ENCODE measurements at regions not wholly inside any gene's neighbourhood (a gene's known extent, or its start where the extent isn't known, plus 50 kb on each side); places are given as distances from the start of the nearest gene placed in this dataset.

- Histone ChIP-seq H3K4me3 (replicated peaks in 1 of 2; ENCODE audit: low read depth in 1 of 2, low read length in 2 of 2) (no peak overlapping the region), H3K27ac (ENCODE audit: low read depth, low read length) (no peak overlapping the region), H3K9me2 (ENCODE audit: insufficient read depth) (no peaks in the 10 kb centered on the region), H3K27me3 (ENCODE audit: insufficient read depth, low read length) (no peaks in the 10 kb centered on the region), H3K9ac (ENCODE audit: low read length) (no peak overlapping the region), H2AFZ (ENCODE audit: low read depth, low read length, poor library complexity, severe bottlenecking) (peak overlapping the region; percentile 77), H3K79me2 (ENCODE audit: insufficient read depth, low read length) (no peaks in the 10 kb centered on the region), H3K4me1 (ENCODE audit: control insufficient read depth in 1 of 2, insufficient read depth in 2 of 2, low read length in 2 of 2) (peaks cover 10 to 17% of the 10 kb centered on the region in 2 experiments), H4K20me1 (ENCODE audit: insufficient read depth) (no peaks in the 10 kb centered on the region), H3K4me2 (ENCODE audit: low read length) (peak overlapping the region; percentile 31), H3K36me3 (ENCODE audit: control insufficient read depth in 1 of 2, insufficient read depth in 2 of 2, low read length in 2 of 2) (no peaks in the 10 kb centered on the region), H3K9me3 (ENCODE audit: control insufficient read depth in 1 of 2, insufficient read depth in 1 of 2, low read depth in 1 of 2, low read length in 2 of 2) (no peaks in the 10 kb centered on the region)
- peak; percentile 11 for TF ChIP-seq TCF7L2 (IDR thresholded peaks at IDR 0.05; ENCODE audit: borderline replicate concordance, extremely low read depth, insufficient read depth, insufficient read length)
- TF ChIP-seq EZH2 (IDR thresholded peaks at IDR 0.05), result no peak
- intact Hi-C loops (cut with micrococcal nuclease), result no loop called here
- POLR2A ChIA-PET, result no interaction called here
- no TSS peak for BruUV-seq (replicated peaks)
- CTCF ChIA-PET, result interaction anchor here (1.2 kb wide), 2 partner anchors 10 to 83 kb away, joined by 3 to 5 read pairs; no protein-coding TSS in a partner anchor
- DNase-seq (ENCODE audit: low read depth, low spot score) (no peak), ATAC-seq (no peak)
- RAD21 ChIA-PET (ENCODE audit: low non-redundant PET in 1 of 2, low total read pairs in 2 of 2, uncharacterized antibody in 2 of 2, unreplicated experiment in 2 of 2), result no interaction called here
Measured at GRCh38 chr11:27213232-27213660, 149.8 kb downstream of the CCDC34 start.

GRCh38 chr11:27212248-27212780 is 150.7 kb downstream of the CCDC34 start:
- no peaks in the 10 kb centered on the region for H4K20me1 ChIP-seq (ENCODE audit: insufficient read depth)
- H3K9me3 ChIP-seq (ENCODE audit: control insufficient read depth in 1 of 2, insufficient read depth in 1 of 2, low read depth in 1 of 2, low read length in 2 of 2), result no peaks in the 10 kb centered on the region
- no peaks in the 10 kb centered on the region for H3K9me2 ChIP-seq (ENCODE audit: insufficient read depth)
- H3K27ac ChIP-seq (ENCODE audit: low read depth, low read length), result no peak overlapping the region
- H2AFZ ChIP-seq (ENCODE audit: low read depth, low read length, poor library complexity, severe bottlenecking), result no peak overlapping the region
- CTCF ChIA-PET, result interaction anchor here (1.2 to 1.5 kb wide), 3 partner anchors 9 to 84 kb away, joined by 3 to 6 read pairs (median 4); no protein-coding TSS in a partner anchor
- H3K4me3 ChIP-seq (replicated peaks in 1 of 2; ENCODE audit: low read depth in 1 of 2, low read length in 2 of 2), result no peak overlapping the region
- RAD21 ChIA-PET (ENCODE audit: low non-redundant PET in 1 of 2, low total read pairs in 2 of 2, uncharacterized antibody in 2 of 2, unreplicated experiment in 2 of 2), result no interaction called here
- H3K27me3 ChIP-seq (ENCODE audit: insufficient read depth, low read length), result no peaks in the 10 kb centered on the region
- peaks cover 10 to 17% of the 10 kb centered on the region in 2 experiments for H3K4me1 ChIP-seq (ENCODE audit: control insufficient read depth in 1 of 2, insufficient read depth in 2 of 2, low read length in 2 of 2)
- TF ChIP-seq JUND (IDR thresholded peaks at IDR 0.05), result no peak
- no peak for TF ChIP-seq CEBPB (IDR thresholded peaks at IDR 0.05; ENCODE audit: low read depth)
- POLR2A ChIA-PET, result no interaction called here
- H3K4me2 ChIP-seq (ENCODE audit: low read length), result no peak overlapping the region
- H3K36me3 ChIP-seq (ENCODE audit: control insufficient read depth in 1 of 2, insufficient read depth in 2 of 2, low read length in 2 of 2), result no peaks in the 10 kb centered on the region
- BruUV-seq (replicated peaks), result no TSS peak
- H3K79me2 ChIP-seq (ENCODE audit: insufficient read depth, low read length), result no peaks in the 10 kb centered on the region
- ATAC-seq (no peak), DNase-seq (ENCODE audit: low read depth, low spot score) (no peak)
- intact Hi-C loops (cut with micrococcal nuclease), result no loop called here
- no peak overlapping the region for H3K9ac ChIP-seq (ENCODE audit: low read length)

All from HCT116 (cell line).